Heart right ventricle (tissue), 16 donors: ENCODE measurements at regions not wholly inside any gene's neighbourhood (a gene's known extent, or its start where the extent isn't known, plus 50 kb on each side); places are given as distances from the start of the nearest gene placed in this dataset.

Source experiments
- ATAC-seq, 8 donors: fragments of 200-7000 bp; cut with Tn5 transposase; one replicate each; pipeline ENCODE4 v1.9.1; 2020; ENCODE audit warnings: mild to moderate bottlenecking in 8 of 8, moderate library complexity in 8 of 8, moderate number of reproducible peaks in 1 of 8
- DNase-seq, 2 donors: peaks; one replicate each; pipeline ENCODE4 v3.0.0-alpha.2; 2020
- H3K27ac ChIP-seq, 10 donors: fragments of 200-600 bp; sonication (generic) in 2 of 10; one replicate each; pipeline versions ENCODE4 v1.5.0 to v1.8.0; 2020 to 2022; ENCODE audit warnings: mild to moderate bottlenecking in 3 of 10
- H3K27me3 ChIP-seq, 7 donors: fragments of 200-600 bp; one replicate each; pipeline ENCODE4 v1.8.0; 2021 to 2022; ENCODE audit warnings: mild to moderate bottlenecking in 2 of 7
- H3K36me3 ChIP-seq, 9 donors: fragments of 200-600 bp; sonication (generic) in 1 of 9; one replicate each; pipeline versions ENCODE4 v1.5.0 to v1.8.0; 2020 to 2022; ENCODE audit warnings: mild to moderate bottlenecking in 2 of 9
- H3K4me1 ChIP-seq, 9 donors: fragments of 200-600 bp; sonication (generic) in 1 of 9; one replicate each; pipeline versions ENCODE4 v1.5.0 to v1.8.0; 2020 to 2022; ENCODE audit warnings: mild to moderate bottlenecking in 4 of 9
- H3K4me3 ChIP-seq, 10 donors: fragments of 200-600 bp; sonication (generic) in 2 of 10; one replicate each; pipeline versions ENCODE4 v1.5.0 to v1.8.0; 2020 to 2022; ENCODE audit warnings: mild to moderate bottlenecking in 7 of 10, moderate library complexity in 2 of 10
- H3K9me3 ChIP-seq, 11 donors: fragments of 200-600 bp in 10 of 11; sonication (generic) in 2 of 11; one replicate each; pipeline versions ENCODE4 v1.5.0 to v1.8.0; 2013 to 2022; ENCODE audit warnings: mild to moderate bottlenecking in 2 of 11, control low read depth in 1 of 11, moderate library complexity in 1 of 11
- WGBS, 2 donors: extraction: QIAGEN DNeasy Blood & Tissue Kit; methylation state at CpG; one replicate each; pipeline ENCODE4 v1.1.7; 2013; ENCODE audit warnings: inconsistent platforms in 1 of 2; 5-methylcytosine and 5-hydroxymethylcytosine counted together
- intact Hi-C, 10 donors: fragments of 100-400 bp; cut with DNase I; formaldehyde crosslinking; loops; one replicate each; pipeline versions ENCODE4 v1.11.1 to v1.14.2; 2022
- TF ChIP-seq, protein P1 (sequence below), 9 donors: fragments of 200-600 bp; sonication (generic) in 2 of 9; IDR thresholded peaks; one replicate each; pipeline versions ENCODE4 v1.5.0 to v1.8.0; 2021 to 2022; ENCODE audit warnings: antibody characterized with exemption in 9 of 9, mild to moderate bottlenecking in 5 of 9, moderate library complexity in 1 of 9
- donor health status: Arrhythmogenic right ventricular cardiomyopathy.
- donor health status: ischemic (EF 13 %, LVEDD 7.1; RV severe dilation, severe dysfunction).
- donor health status: healthy with polysubstance abuse.
- donor health status: DM: no; HTN: yes; CAD: no.
- donor health status: DM: no; HTN: no; CAD: no.
- donor health status: ischemic (EF 25% LVEDD 6.9; RV normal size, moderate dysfunction).
- donor health status: ischemic (EF 25% LVEDD 5.7; RV mildly dilated, moderate dysfunction).
- donor health status: healthy.
- donor health status: DM: yes; HTN: yes; CAD: no.
- donor health status: Ischemic cardiomyopathy.
- donor health status: ischemic (EF 35%, LVEDD 5.7; RV mildly dilated, moderate dysfunction).
- donor health status: nonischemic (EF 11% LVEDD 7.7; RV severe dilation, severe dysfunction).
- donor health status: DM: yes; HTN: yes; CAD: no.
- donor health status: PGD.
- donor health status: ischemic (EF 29% LVEDD 5.4; RV normal size, mild dysfunction).
- donor health status: nonischemic (EF 23%, LVEDD 6.1; RV moderate dilation, normal function).

- intact Hi-C loops: loop anchor here in 3 of 10 donors (10.0 kb wide), 3 partner anchors 505 to 1255 kb away; no protein-coding TSS in a partner anchor
Measured at GRCh38 chr10:123549761-123550454, 116.2 kb upstream of the GPR26 start.

DNA sequence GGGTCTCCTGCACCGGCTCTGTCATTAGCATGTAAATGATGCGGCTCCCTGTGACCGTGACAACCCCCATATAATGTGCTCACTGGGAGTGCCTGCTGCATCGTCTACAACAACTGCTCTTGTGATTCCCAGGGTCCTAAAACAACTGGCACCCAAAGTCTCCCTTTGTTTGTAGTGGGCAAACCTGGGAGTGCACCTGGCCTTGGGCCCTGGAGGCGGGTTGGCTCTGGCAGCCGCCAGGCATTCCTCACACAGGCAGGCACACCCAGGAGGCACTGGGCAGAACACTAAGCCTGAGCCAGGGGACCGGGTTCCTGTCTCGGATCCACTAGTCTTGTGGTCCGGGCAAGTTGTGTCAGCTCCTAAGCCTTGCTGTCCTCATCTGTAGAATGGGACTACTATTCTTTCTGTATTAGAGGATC, 115.5 kb upstream of the GPR26 start:
- no peak overlapping the region for H3K27ac ChIP-seq
- no peak overlapping the region for H3K4me3 ChIP-seq
- intact Hi-C loops: loop anchor here in 3 of 10 donors (10.0 kb wide), 3 partner anchors 506 to 1256 kb away; no protein-coding TSS in a partner anchor
- DNase-seq: no peak
- H3K4me1 ChIP-seq: no peaks in the 10 kb centered on the region
- TF ChIP-seq, protein P1, sequence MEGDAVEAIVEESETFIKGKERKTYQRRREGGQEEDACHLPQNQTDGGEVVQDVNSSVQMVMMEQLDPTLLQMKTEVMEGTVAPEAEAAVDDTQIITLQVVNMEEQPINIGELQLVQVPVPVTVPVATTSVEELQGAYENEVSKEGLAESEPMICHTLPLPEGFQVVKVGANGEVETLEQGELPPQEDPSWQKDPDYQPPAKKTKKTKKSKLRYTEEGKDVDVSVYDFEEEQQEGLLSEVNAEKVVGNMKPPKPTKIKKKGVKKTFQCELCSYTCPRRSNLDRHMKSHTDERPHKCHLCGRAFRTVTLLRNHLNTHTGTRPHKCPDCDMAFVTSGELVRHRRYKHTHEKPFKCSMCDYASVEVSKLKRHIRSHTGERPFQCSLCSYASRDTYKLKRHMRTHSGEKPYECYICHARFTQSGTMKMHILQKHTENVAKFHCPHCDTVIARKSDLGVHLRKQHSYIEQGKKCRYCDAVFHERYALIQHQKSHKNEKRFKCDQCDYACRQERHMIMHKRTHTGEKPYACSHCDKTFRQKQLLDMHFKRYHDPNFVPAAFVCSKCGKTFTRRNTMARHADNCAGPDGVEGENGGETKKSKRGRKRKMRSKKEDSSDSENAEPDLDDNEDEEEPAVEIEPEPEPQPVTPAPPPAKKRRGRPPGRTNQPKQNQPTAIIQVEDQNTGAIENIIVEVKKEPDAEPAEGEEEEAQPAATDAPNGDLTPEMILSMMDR (IDR thresholded peaks at IDR 0.05): no peak
- 55 to 60% methylated on average over 9 of the region's 9 CpGs for WGBS, 2 donors
- H3K27me3 ChIP-seq: peaks cover under 1 to 52% (median 39%) of the 10 kb centered on the region in 7 donors
- no peaks in the 10 kb centered on the region for H3K36me3 ChIP-seq
- ATAC-seq: no peak
- no peaks in the 10 kb centered on the region for H3K9me3 ChIP-seq

More at GRCh38 chr10:123549761-123550454, 116.2 kb upstream of the GPR26 start:
- ATAC-seq: no peak
- H3K36me3 ChIP-seq: no peaks in the 10 kb centered on the region
- 82 to 86% methylated on average over 7 of the region's 7 CpGs for WGBS, 2 donors
- H3K4me3 ChIP-seq: no peak overlapping the region
- H3K9me3 ChIP-seq: peaks cover 0 to 2% (median 0%) of the 10 kb centered on the region in 11 donors
- no peak overlapping the region for H3K27ac ChIP-seq
- TF ChIP-seq, protein P1 (IDR thresholded peaks at IDR 0.05): no peak
- no peaks in the 10 kb centered on the region for H3K4me1 ChIP-seq
- peaks cover 0 to 45% (median 34%) of the 10 kb centered on the region in 7 donors for H3K27me3 ChIP-seq
- DNase-seq: no peak

- TF ChIP-seq, protein P1 (IDR thresholded peaks at IDR 0.05): no peak
- H3K27ac ChIP-seq: no peak overlapping the region
- intact Hi-C loops: loop anchor here in 3 of 10 donors (10.0 kb wide), 3 partner anchors 506 to 1256 kb away; no protein-coding TSS in a partner anchor
- H3K27me3 ChIP-seq: peaks cover 6 to 57% (median 45%) of the 10 kb centered on the region in 7 donors
- no peaks in the 10 kb centered on the region for H3K36me3 ChIP-seq
- H3K9me3 ChIP-seq: no peaks in the 10 kb centered on the region
- ATAC-seq (no peak), DNase-seq (no peak)
- no peak overlapping the region for H3K4me3 ChIP-seq
- H3K4me1 ChIP-seq: no peaks in the 10 kb centered on the region
- WGBS, 2 donors: 86 to 90% methylated on average over 7 of the region's 7 CpGs
Measured at GRCh38 chr10:123551259-123551658, 114.9 kb upstream of the GPR26 start.

GRCh38 chr10:123552760-123553554, 113.2 kb upstream of the GPR26 start:
- H3K27me3 ChIP-seq: peaks cover 6 to 60% (median 46%) of the 10 kb centered on the region in 7 donors
- ATAC-seq (no peak), DNase-seq (no peak)
- H3K36me3 ChIP-seq: no peaks in the 10 kb centered on the region
- TF ChIP-seq, protein P1 (IDR thresholded peaks at IDR 0.05): no peak
- H3K4me3 ChIP-seq: no peak overlapping the region
- no peaks in the 10 kb centered on the region for H3K4me1 ChIP-seq
- no peak overlapping the region for H3K27ac ChIP-seq
- no peaks in the 10 kb centered on the region for H3K9me3 ChIP-seq
- intact Hi-C loops: loop anchor here in 3 of 10 donors (10.0 kb wide), 3 partner anchors 508 to 1258 kb away; no protein-coding TSS in a partner anchor
- 75 to 76% methylated on average over 11 of the region's 11 CpGs for WGBS, 2 donors
